Adrenal gland (tissue), 5 donors: ENCODE measurements at regions not wholly inside any gene's neighbourhood (a gene's known extent, or its start where the extent isn't known, plus 50 kb on each side); places are given as distances from the start of the nearest gene placed in this dataset.

Experiments
- POLR2A ChIP-seq, 2 donors: fragments of 450-650 bp; IDR thresholded peaks; one replicate each; pipeline ENCODE4 v1.6.1; 2017; ENCODE audit warnings: antibody characterized with exemption in 2 of 2, mild to moderate bottlenecking in 2 of 2, moderate library complexity in 1 of 2
- TF ChIP-seq, protein P1 (sequence below), 6 experiments: fragments of 450-650 bp in 4 of 6; fragments of 200-600 bp in 2 of 6; sonication (generic) in 1 of 6; IDR thresholded peaks; 1 replicate in 5 of 6; 2 replicates in 1 of 6; pipeline versions ENCODE4 v1.5.1 to v1.8.0; 2016 to 2021; ENCODE audit warnings: antibody characterized with exemption in 6 of 6, mild to moderate bottlenecking in 2 of 6, moderate library complexity in 1 of 6
- donor health status: DM: no; HTN: no; CAD: no.

DNA sequence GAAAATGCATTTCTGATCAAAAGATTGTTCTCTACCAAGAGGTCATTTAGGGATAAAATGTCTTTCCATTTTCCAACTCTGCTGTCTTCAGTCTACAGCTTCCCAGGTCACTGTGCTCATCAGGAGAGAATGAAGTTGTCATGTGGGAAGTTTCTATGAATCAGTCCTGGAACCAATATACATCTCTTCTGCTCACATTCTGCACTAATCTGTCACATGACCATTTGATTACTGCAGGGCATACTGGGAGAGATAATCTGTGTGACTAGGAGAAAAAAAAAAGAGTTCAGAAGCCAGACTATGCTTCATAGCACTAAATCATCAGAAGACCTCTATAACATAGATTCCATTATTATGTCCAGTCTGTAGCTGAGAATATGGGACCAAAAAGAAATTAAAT is 611.5 kb downstream of the KCNA4 start:
- TF ChIP-seq, protein P1, sequence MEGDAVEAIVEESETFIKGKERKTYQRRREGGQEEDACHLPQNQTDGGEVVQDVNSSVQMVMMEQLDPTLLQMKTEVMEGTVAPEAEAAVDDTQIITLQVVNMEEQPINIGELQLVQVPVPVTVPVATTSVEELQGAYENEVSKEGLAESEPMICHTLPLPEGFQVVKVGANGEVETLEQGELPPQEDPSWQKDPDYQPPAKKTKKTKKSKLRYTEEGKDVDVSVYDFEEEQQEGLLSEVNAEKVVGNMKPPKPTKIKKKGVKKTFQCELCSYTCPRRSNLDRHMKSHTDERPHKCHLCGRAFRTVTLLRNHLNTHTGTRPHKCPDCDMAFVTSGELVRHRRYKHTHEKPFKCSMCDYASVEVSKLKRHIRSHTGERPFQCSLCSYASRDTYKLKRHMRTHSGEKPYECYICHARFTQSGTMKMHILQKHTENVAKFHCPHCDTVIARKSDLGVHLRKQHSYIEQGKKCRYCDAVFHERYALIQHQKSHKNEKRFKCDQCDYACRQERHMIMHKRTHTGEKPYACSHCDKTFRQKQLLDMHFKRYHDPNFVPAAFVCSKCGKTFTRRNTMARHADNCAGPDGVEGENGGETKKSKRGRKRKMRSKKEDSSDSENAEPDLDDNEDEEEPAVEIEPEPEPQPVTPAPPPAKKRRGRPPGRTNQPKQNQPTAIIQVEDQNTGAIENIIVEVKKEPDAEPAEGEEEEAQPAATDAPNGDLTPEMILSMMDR (IDR thresholded peaks at IDR 0.05): no peak
- TF ChIP-seq POLR2A (IDR thresholded peaks at IDR 0.05): no peak
